HCT116 (cell line): ENCODE measurements at regions not wholly inside any gene's neighbourhood (a gene's known extent, or its start where the extent isn't known, plus 50 kb on each side); places are given as distances from the start of the nearest gene placed in this dataset.

Source experiments
- ATAC-seq: fragments of 200-7000 bp; cut with Tn5 transposase; 2 replicates; pipeline ENCODE4 v1.9.1; 2020; ENCODE audit warnings: mild to moderate bottlenecking, moderate library complexity
- BruUV-seq: library from RNA; stranded (reverse); fragments of 400-500 nt; replicated peaks from 2 replicates; lab custom pipeline; 2021; lab: Mats Ljungman, UMichigan
- CTCF ChIA-PET: fragments of 300-600 bp; sonication (Branson Sonifier 250); formaldehyde crosslinking; loops from one replicate; lab custom pipeline; 2021; ENCODE audit warnings: antibody characterized with exemption; lab: Charles Lee
- POLR2A ChIA-PET: fragments of 300-600, 350-600 bp; sonication (Branson Sonifier 250); formaldehyde crosslinking; loops from one replicate; lab custom pipeline; 2021; ENCODE audit warnings: antibody characterized with exemption; lab: Charles Lee
- RAD21 ChIA-PET, 2 experiments: fragments of 300-600 bp; sonication (Branson Sonifier 250); formaldehyde crosslinking; loops; one replicate each; lab custom pipeline; 2023; ENCODE audit warnings: low total read pairs in 2 of 2; ENCODE audit not compliant: uncharacterized antibody in 2 of 2, unreplicated experiment in 2 of 2, low non-redundant PET in 1 of 2; lab: Charles Lee
- DNase-seq: peaks from one replicate; pipeline ENCODE4 v3.0.0-alpha.2; 2010; ENCODE audit warnings: low read depth, low spot score
- H2AFZ ChIP-seq: fragments of 200-600 bp; shearing (Covaris generic), sonication (generic); 2 replicates; pipeline ENCODE4 v1.6.1; 2017; ENCODE audit warnings: low read depth, mixed run types, mixed read lengths, antibody characterized with exemption, low read length; ENCODE audit not compliant: poor library complexity, severe bottlenecking
- H3K27ac ChIP-seq: 2 replicates; pipeline ENCODE4 v1.5.1; 2012; ENCODE audit warnings: low read depth, low read length
- H3K27me3 ChIP-seq: fragments of 200-600 bp; sonication (generic); 2 replicates; pipeline ENCODE4 v1.6.1; 2016; ENCODE audit warnings: mixed run types, low read length, mixed read lengths; ENCODE audit not compliant: insufficient read depth
- H3K36me3 ChIP-seq, 2 experiments: fragments of 200-500 bp in 1 of 2; fragments of 200-600 bp in 1 of 2; sonication (Bioruptor generic) in 1 of 2; sonication (generic) in 1 of 2; 2 replicates each; pipeline versions ENCODE4 v1.5.1 to v1.6.1; 2014 to 2016; ENCODE audit warnings: low read length in 2 of 2, inconsistent platforms in 1 of 2, mixed read lengths in 1 of 2, mixed run types in 1 of 2; ENCODE audit not compliant: insufficient read depth in 2 of 2, control insufficient read depth in 1 of 2
- H3K4me1 ChIP-seq, 2 experiments: fragments of 200-600 bp in 1 of 2; sonication (generic) in 1 of 2; 2 replicates each; pipeline versions ENCODE4 v1.5.1 to v1.6.1; 2012 to 2017; ENCODE audit warnings: low read length in 2 of 2, inconsistent platforms in 1 of 2, mild to moderate bottlenecking in 1 of 2, mixed read lengths in 1 of 2, mixed run types in 1 of 2, moderate library complexity in 1 of 2; ENCODE audit not compliant: insufficient read depth in 2 of 2, control insufficient read depth in 1 of 2
- H3K4me2 ChIP-seq: fragments of 200-600 bp; sonication (generic); 2 replicates; pipeline ENCODE4 v1.6.1; 2017; ENCODE audit warnings: mixed run types, low read length, mixed read lengths
- H3K4me3 ChIP-seq, 2 experiments: fragments of 200-600 bp in 1 of 2; sonication (generic) in 1 of 2; replicated peaks in 1 of 2; 2 replicates each; pipeline ENCODE4 v1.5.1; 2011 to 2016; ENCODE audit warnings: low read length in 2 of 2, control low read depth in 1 of 2, low read depth in 1 of 2, mild to moderate bottlenecking in 1 of 2, mixed read lengths in 1 of 2, mixed run types in 1 of 2
- H3K79me2 ChIP-seq: fragments of 200-600 bp; sonication (generic); 2 replicates; pipeline ENCODE4 v1.6.1; 2017; ENCODE audit warnings: mild to moderate bottlenecking, mixed run types, low read length, moderate library complexity, mixed read lengths; ENCODE audit not compliant: insufficient read depth
- H3K9ac ChIP-seq: fragments of 200-600 bp; sonication (generic); 2 replicates; pipeline ENCODE4 v1.6.1; 2016; ENCODE audit warnings: low read length, mixed read lengths
- H3K9me2 ChIP-seq: fragments of 200-600 bp; sonication (generic), shearing (Covaris generic); 2 replicates; pipeline ENCODE4 v1.6.1; 2017; ENCODE audit warnings: mixed run types, mild to moderate bottlenecking, moderate library complexity; ENCODE audit not compliant: insufficient read depth
- H3K9me3 ChIP-seq, 2 experiments: fragments of 200-500 bp in 1 of 2; fragments of 200-600 bp in 1 of 2; sonication (Bioruptor generic) in 1 of 2; sonication (generic) in 1 of 2; 2 replicates each; pipeline ENCODE4 v1.6.1; 2014 to 2017; ENCODE audit warnings: low read length in 2 of 2, mixed read lengths in 2 of 2, inconsistent platforms in 1 of 2, low read depth in 1 of 2, mild to moderate bottlenecking in 1 of 2, mixed run types in 1 of 2, moderate library complexity in 1 of 2; ENCODE audit not compliant: control insufficient read depth in 1 of 2, insufficient read depth in 1 of 2
- H4K20me1 ChIP-seq: fragments of 200-600 bp; sonication (generic), shearing (Covaris generic); 2 replicates; pipeline ENCODE4 v1.6.1; 2017; ENCODE audit warnings: mixed run types, mild to moderate bottlenecking, moderate library complexity; ENCODE audit not compliant: insufficient read depth
- CBX3 ChIP-seq: IDR thresholded peaks from 2 replicates; pipeline ENCODE4 v1.6.1; 2012; ENCODE audit warnings: low read depth
- CEBPB ChIP-seq: IDR thresholded peaks from 2 replicates; pipeline ENCODE4 v1.6.1; 2012; ENCODE audit warnings: low read depth
- EZH2 ChIP-seq: fragments of 200-600 bp; sonication (generic); IDR thresholded peaks from 2 replicates; pipeline ENCODE4 v1.6.1; 2017; ENCODE audit warnings: antibody characterized with exemption, mixed run types
- EZH2phosphoT487 ChIP-seq: fragments of 200-600 bp; IDR thresholded peaks from 2 replicates; pipeline ENCODE4 v1.6.1; 2018; ENCODE audit warnings: antibody characterized with exemption, borderline replicate concordance
- FOSL1 ChIP-seq: IDR thresholded peaks from 2 replicates; pipeline ENCODE4 v1.6.1; 2012; ENCODE audit warnings: low read depth
- JUND ChIP-seq: IDR thresholded peaks from 2 replicates; pipeline ENCODE4 v1.6.1; 2012
- POLR2A ChIP-seq: IDR thresholded peaks from 2 replicates; pipeline ENCODE4 v1.7.0; 2011; ENCODE audit warnings: borderline replicate concordance; ENCODE audit not compliant: insufficient read depth, insufficient read length; ENCODE audit errors: extremely low read depth
- POLR2AphosphoS5 ChIP-seq: IDR thresholded peaks from 2 replicates; pipeline ENCODE4 v1.6.1; 2011; ENCODE audit warnings: mild to moderate bottlenecking, low read depth, low read length, moderate library complexity
- RAD21 ChIP-seq: IDR thresholded peaks from 2 replicates; pipeline ENCODE4 v1.6.1; 2012; ENCODE audit warnings: low read depth, mild to moderate bottlenecking
- REST ChIP-seq: IDR thresholded peaks from 2 replicates; pipeline ENCODE4 v1.6.1; 2012; ENCODE audit warnings: low read depth
- SIN3A ChIP-seq: IDR thresholded peaks from 2 replicates; pipeline ENCODE4 v1.6.1; 2012; ENCODE audit warnings: low read depth
- SP1 ChIP-seq: IDR thresholded peaks from 2 replicates; pipeline ENCODE4 v1.6.1; 2012; ENCODE audit warnings: low read depth
- SRF ChIP-seq: IDR thresholded peaks from 2 replicates; pipeline ENCODE4 v1.6.1; 2012; ENCODE audit warnings: low read depth
- TCF7L2 ChIP-seq: IDR thresholded peaks from 2 replicates; pipeline ENCODE4 v1.7.0; 2011; ENCODE audit warnings: borderline replicate concordance, inconsistent platforms; ENCODE audit not compliant: insufficient read depth, insufficient read length; ENCODE audit errors: extremely low read depth
- ZBTB33 ChIP-seq: IDR thresholded peaks from 2 replicates; pipeline ENCODE4 v1.6.1; 2011; ENCODE audit warnings: mild to moderate bottlenecking, low read length, moderate library complexity; ENCODE audit not compliant: insufficient replicate concordance; ENCODE audit errors: extremely low read depth
- ZNF274 ChIP-seq: fragments of 200-500 bp; sonication (Bioruptor generic); IDR thresholded peaks from 2 replicates; pipeline ENCODE4 v1.6.1; 2014; ENCODE audit warnings: mild to moderate bottlenecking, low read depth, low read length, inconsistent platforms
- intact Hi-C: fragments of 100-400 bp; cut with micrococcal nuclease; formaldehyde crosslinking; loops from 2 replicates; pipeline ENCODE4 v1.10.0; 2022
- TF ChIP-seq, protein P1 (sequence below): IDR thresholded peaks from 2 replicates; pipeline ENCODE4 v1.6.1; 2012
- TF ChIP-seq, protein P2 (sequence below): IDR thresholded peaks from 2 replicates; pipeline ENCODE4 v1.6.1; 2012

DNA sequence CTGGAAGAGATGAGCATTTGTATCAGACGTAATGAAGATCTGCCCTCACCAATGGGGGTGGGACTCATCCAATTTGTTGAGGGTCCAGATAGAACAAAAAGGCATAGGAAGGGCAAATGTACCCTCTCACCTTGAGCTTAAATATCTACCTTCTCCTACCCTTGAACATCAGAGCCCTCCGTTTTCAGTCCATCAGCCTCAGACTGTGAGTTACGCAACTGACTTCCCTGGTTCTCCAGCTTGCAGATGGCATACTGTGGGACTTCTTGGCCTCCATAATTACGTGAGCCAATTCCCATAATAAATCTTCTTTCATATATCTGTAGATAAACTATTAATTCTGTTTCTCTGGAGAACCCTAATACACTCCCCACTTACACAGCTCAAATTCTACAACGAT is 56.5 kb upstream of the GUCY1A1 start (continued):
- no peak for TF ChIP-seq CEBPB
- TF ChIP-seq SRF: no peak
- TF ChIP-seq TCF7L2: no peak
- TF ChIP-seq, protein P1, sequence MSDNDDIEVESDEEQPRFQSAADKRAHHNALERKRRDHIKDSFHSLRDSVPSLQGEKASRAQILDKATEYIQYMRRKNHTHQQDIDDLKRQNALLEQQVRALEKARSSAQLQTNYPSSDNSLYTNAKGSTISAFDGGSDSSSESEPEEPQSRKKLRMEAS: no peak
- no peak for TF ChIP-seq JUND
- TF ChIP-seq ZBTB33: no peak
- no peak for TF ChIP-seq RAD21
- TF ChIP-seq, protein P2, sequence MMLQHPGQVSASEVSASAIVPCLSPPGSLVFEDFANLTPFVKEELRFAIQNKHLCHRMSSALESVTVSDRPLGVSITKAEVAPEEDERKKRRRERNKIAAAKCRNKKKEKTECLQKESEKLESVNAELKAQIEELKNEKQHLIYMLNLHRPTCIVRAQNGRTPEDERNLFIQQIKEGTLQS: no peak
- TF ChIP-seq SP1: no peak
- TF ChIP-seq FOSL1: no peak
- no peak for TF ChIP-seq CBX3
- TF ChIP-seq SIN3A: no peak
- no peak for TF ChIP-seq EZH2
- TF ChIP-seq POLR2AphosphoS5: no peak

GRCh38 chr4:155609455-155610059 is 57.1 kb upstream of the GUCY1A1 start:
- Histone ChIP-seq H4K20me1 (no peaks in the 10 kb centered on the region), H2AFZ (no peak overlapping the region), H3K4me2 (no peak overlapping the region), H3K27me3 (no peaks in the 10 kb centered on the region), H3K4me1 (0 out of 4 replicates have a peak, but pooled peaks cover 0 to 2% of the 10 kb centered on the region in 2 experiments), H3K79me2 (no peaks in the 10 kb centered on the region), H3K27ac (no peak overlapping the region), H3K4me3 (no peak overlapping the region), H3K9me3 (no peaks in the 10 kb centered on the region), H3K36me3 (no peaks in the 10 kb centered on the region), H3K9ac (no peak overlapping the region), H3K9me2 (no peaks in the 10 kb centered on the region)
- ChIA-PET RAD21 (no interaction called here), CTCF (no interaction called here), POLR2A (no interaction called here)
- no peak for DNase-seq
- no TSS peak for BruUV-seq
- intact Hi-C loops: no loop called here
- no peak for ATAC-seq
- TF ChIP-seq RAD21 (no peak), SP1 (no peak), TCF7L2 (no peak), ZNF274 (no peak), EZH2phosphoT487 (no peak), CBX3 (no peak), CEBPB (no peak), FOSL1 (no peak), REST (no peak), POLR2A (no peak)
